B cell (primary cell): ENCODE measurements at regions not wholly inside any gene's neighbourhood (a gene's known extent, or its start where the extent isn't known, plus 50 kb on each side); places are given as distances from the start of the nearest gene placed in this dataset.

Experiments
- ATAC-seq: fragments of 200-7000 bp; cut with Tn5 transposase; one replicate; pipeline ENCODE4 v1.10.0; 2021; ENCODE audit warnings: low read depth, mild to moderate bottlenecking, moderate number of reproducible peaks, moderate library complexity
- CTCF ChIA-PET: fragments of 350-600 bp; sonication (Branson Sonifier 250); formaldehyde crosslinking; loops from one replicate; lab custom pipeline; 2021; ENCODE audit warnings: antibody characterized with exemption, inconsistent platforms; lab: Charles Lee
- POLR2A ChIA-PET: fragments of 350-600 bp; sonication (Branson Sonifier 250); formaldehyde crosslinking; loops from one replicate; lab custom pipeline; 2021; ENCODE audit warnings: antibody characterized with exemption; lab: Charles Lee
- DNase-seq: peaks from one replicate; pipeline ENCODE4 v3.0.0; 2013
- H2AFZ ChIP-seq: 2 replicates; pipeline ENCODE4 v1.6.1; 2012; ENCODE audit warnings: mild to moderate bottlenecking, low read depth, low read length; ENCODE audit not compliant: insufficient read depth, poor library complexity, severe bottlenecking
- H3K27ac ChIP-seq, 2 donors: 1 replicate in 1 of 2; 2 replicates in 1 of 2; pipeline ENCODE4 v1.5.1; 2012 to 2013; ENCODE audit warnings: low read length in 2 of 2, mild to moderate bottlenecking in 2 of 2, moderate library complexity in 1 of 2
- H3K27me3 ChIP-seq, 4 experiments: fragments of 200-600 bp in 1 of 4; sonication (generic) in 1 of 4; replicated peaks in 1 of 4; 1 replicate in 2 of 4; 2 replicates in 2 of 4; pipeline versions ENCODE4 v1.6.1 to v1.7.0; 2013 to 2016; ENCODE audit warnings: low read length in 3 of 4, mild to moderate bottlenecking in 2 of 4, mixed read lengths in 1 of 4, moderate library complexity in 1 of 4; ENCODE audit not compliant: insufficient read depth in 4 of 4, control insufficient read depth in 3 of 4; ENCODE audit errors: control extremely low read depth in 1 of 4
- H3K36me3 ChIP-seq, 2 experiments: replicated peaks in 1 of 2; 1 replicate in 1 of 2; 2 replicates in 1 of 2; pipeline versions ENCODE4 v1.6.1 to v1.7.1; 2013; ENCODE audit warnings: low read length in 1 of 2; ENCODE audit not compliant: insufficient read depth in 2 of 2, control insufficient read depth in 1 of 2; ENCODE audit errors: control extremely low read depth in 1 of 2, extremely low read depth in 1 of 2
- H3K4me1 ChIP-seq, 2 donors: fragments of 200-600 bp in 1 of 2; sonication (generic) in 1 of 2; 1 replicate in 1 of 2; 2 replicates in 1 of 2; pipeline versions ENCODE4 v1.5.1 to v1.6.1; 2013 to 2017; ENCODE audit warnings: low read length in 2 of 2; ENCODE audit not compliant: control insufficient read depth in 2 of 2, insufficient read depth in 2 of 2
- H3K4me2 ChIP-seq: replicated peaks from 2 replicates; pipeline ENCODE3; 2012; ENCODE audit warnings: mild to moderate bottlenecking, low read depth, low read length; ENCODE audit not compliant: poor library complexity, severe bottlenecking
- H3K4me3 ChIP-seq, 5 experiments: fragments of 200-600 bp in 1 of 5; sonication (generic) in 1 of 5; 1 replicate in 3 of 5; 2 replicates in 2 of 5; pipeline versions ENCODE4 v1.5.1 to v1.7.0; 2011 to 2016; ENCODE audit warnings: low read length in 4 of 5, mild to moderate bottlenecking in 4 of 5, low read depth in 2 of 5, control low read depth in 1 of 5, moderate library complexity in 1 of 5; ENCODE audit not compliant: insufficient read depth in 1 of 5; ENCODE audit errors: control extremely low read depth in 1 of 5, extremely low read depth in 1 of 5
- H3K79me2 ChIP-seq: fragments of 200-600 bp; sonication (generic); one replicate; pipeline ENCODE4 v1.6.0; 2016; ENCODE audit warnings: low read length; ENCODE audit not compliant: control insufficient read depth, insufficient read depth
- H3K9ac ChIP-seq: fragments of 200-600 bp; sonication (generic); 2 replicates; pipeline ENCODE4 v1.6.1; 2017; ENCODE audit warnings: mild to moderate bottlenecking, low read length, moderate library complexity
- H3K9me3 ChIP-seq, 3 donors: one replicate each; pipeline versions ENCODE4 v1.6.1 to v1.7.1; 2013; ENCODE audit warnings: low read length in 2 of 3; ENCODE audit not compliant: control insufficient read depth in 2 of 3, insufficient read depth in 1 of 3; ENCODE audit errors: control extremely low read depth in 1 of 3
- H4K20me1 ChIP-seq: 2 replicates; pipeline ENCODE4 v1.6.0; 2012; ENCODE audit warnings: mild to moderate bottlenecking, low read length; ENCODE audit not compliant: insufficient read depth, control insufficient read depth, poor library complexity, severe bottlenecking
- H3K27ac Mint-ChIP-seq: one replicate; pipeline ENCODE4 v1.8.0; 2021; ENCODE audit warnings: mixed read lengths
- H3K27me3 Mint-ChIP-seq: one replicate; pipeline ENCODE4 v1.8.0; 2021; ENCODE audit warnings: mixed read lengths
- H3K4me1 Mint-ChIP-seq: one replicate; pipeline ENCODE4 v1.8.0; 2021; ENCODE audit warnings: mixed read lengths
- H3K4me3 Mint-ChIP-seq: one replicate; pipeline ENCODE4 v1.8.0; 2021; ENCODE audit warnings: mixed read lengths
- H3K9me3 Mint-ChIP-seq: one replicate; pipeline ENCODE4 v1.8.0; 2022; ENCODE audit warnings: mixed read lengths; ENCODE audit not compliant: insufficient read depth
- CTCF ChIP-seq: fragments of 200-600 bp; IDR thresholded peaks from one replicate; pipeline ENCODE4 v1.8.0; 2022; ENCODE audit warnings: antibody characterized with exemption, mild to moderate bottlenecking
- EZH2 ChIP-seq: IDR thresholded peaks from 2 replicates; pipeline ENCODE4 v1.6.1; 2012; ENCODE audit warnings: borderline replicate concordance, low read depth, mild to moderate bottlenecking, moderate library complexity, low read length; ENCODE audit not compliant: insufficient read depth, poor library complexity, severe bottlenecking
- WGBS: methylation state at CpG from one replicate; pipeline ENCODE4 v1.1.5; 2013; ENCODE audit warnings: missing lambda C conversion rate; ENCODE audit not compliant: insufficient coverage; 5-methylcytosine and 5-hydroxymethylcytosine counted together
- intact Hi-C: fragments of 100-400 bp; cut with micrococcal nuclease; formaldehyde crosslinking; loops from one replicate; pipeline ENCODE4 v1.10.0; 2022

DNA sequence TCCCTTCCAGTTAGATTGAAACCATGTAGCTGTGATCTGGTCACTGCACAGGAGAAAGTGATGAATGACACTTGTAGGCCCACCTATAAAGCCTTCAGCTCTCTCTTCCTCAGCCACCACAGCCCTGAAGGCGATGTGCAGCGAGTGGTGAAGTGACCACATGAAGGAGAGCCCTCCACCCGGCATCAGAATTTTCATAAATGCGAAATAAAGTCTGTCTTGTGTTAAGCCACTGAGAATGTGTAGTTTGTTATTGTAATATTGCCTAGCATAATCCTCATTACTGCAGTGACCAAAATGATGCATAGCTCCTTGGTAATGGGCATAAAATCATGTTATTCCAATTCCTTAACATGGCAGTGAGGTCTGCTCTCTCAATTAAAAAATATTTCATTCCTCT, 122.1 kb upstream of the LYPLAL1 start:
- ChIA-PET CTCF (no interaction called here), POLR2A (no interaction called here)
- Histone ChIP-seq H3K4me3 (no peak overlapping the region), H2AFZ (no peak overlapping the region), H3K4me1 (no peaks in the 10 kb centered on the region), H3K27ac (no peak overlapping the region), H3K36me3 (no peaks in the 10 kb centered on the region), H3K27me3 (no peaks in the 10 kb centered on the region), H3K9me3 (no peaks in the 10 kb centered on the region), H3K79me2 (no peaks in the 10 kb centered on the region), H3K9ac (no peak overlapping the region), H4K20me1 (no peaks in the 10 kb centered on the region), H3K4me2 (no peak overlapping the region)
- intact Hi-C loops: no loop called here
- no peak overlapping the region for H3K27ac Mint-ChIP-seq
- WGBS: no CpG with 5 or more reads among the region's 4 CpGs
- H3K4me1 Mint-ChIP-seq: no peaks in the 10 kb centered on the region
- H3K9me3 Mint-ChIP-seq: no peaks in the 10 kb centered on the region
- DNase-seq (no peak), ATAC-seq (no peak)
- no peak overlapping the region for H3K4me3 Mint-ChIP-seq
- TF ChIP-seq CTCF (no peak), EZH2 (no peak)
- H3K27me3 Mint-ChIP-seq: no peaks in the 10 kb centered on the region

DNA sequence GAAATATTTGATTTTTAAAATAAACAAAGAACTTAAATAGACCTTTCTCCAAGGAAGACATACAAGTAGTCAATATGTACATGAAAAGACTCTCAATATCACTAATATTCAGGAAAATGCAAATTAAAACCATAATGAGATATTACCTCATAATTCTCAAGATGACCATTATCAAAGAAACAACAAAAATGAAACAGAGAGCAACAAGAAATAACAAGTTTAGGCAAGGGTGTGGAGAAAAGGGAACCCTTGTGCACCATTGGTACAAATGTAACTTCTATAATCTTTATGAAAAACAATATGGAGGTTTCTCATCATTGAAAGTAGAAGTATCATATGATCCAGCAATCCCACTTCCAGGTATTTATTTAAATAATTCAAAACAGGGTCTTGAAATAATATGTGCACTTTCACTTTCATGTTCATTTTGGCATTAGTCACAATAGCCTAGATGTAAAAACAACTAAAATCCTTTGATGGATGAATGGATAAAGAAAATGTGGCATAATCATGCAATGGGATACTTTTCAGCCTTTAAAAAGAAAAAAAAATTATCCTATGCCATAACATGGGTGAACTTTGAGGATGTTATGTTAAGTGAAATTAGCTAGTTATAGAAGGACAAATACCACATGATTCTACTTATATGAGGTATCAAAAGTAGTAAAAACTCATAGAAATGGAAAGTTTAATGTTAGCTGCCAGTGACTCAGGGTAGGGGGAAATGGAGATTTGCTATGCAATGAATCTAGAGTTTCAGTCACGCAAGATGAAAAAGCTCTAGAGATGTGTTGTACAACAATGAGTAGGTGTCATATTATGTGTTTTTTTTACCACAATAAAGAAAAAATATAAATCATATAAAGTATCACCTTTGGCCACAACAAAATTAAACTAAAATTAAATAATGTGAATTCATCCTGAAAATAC, 114.5 kb upstream of the LYPLAL1 start:
- H3K27me3 ChIP-seq: no peaks in the 10 kb centered on the region
- no peak overlapping the region for H2AFZ ChIP-seq
- Mint-ChIP-seq H3K27me3 (no peaks in the 10 kb centered on the region), H3K9me3 (peaks cover 2% of the 10 kb centered on the region), H3K4me1 (peaks cover 7% of the 10 kb centered on the region), H3K27ac (no peak overlapping the region), H3K4me3 (no peak overlapping the region)
- no peak for ATAC-seq
- H3K27ac ChIP-seq: no peak overlapping the region
- H3K9ac ChIP-seq: no peak overlapping the region
- no peak overlapping the region for H3K4me2 ChIP-seq
- H3K36me3 ChIP-seq: no peaks in the 10 kb centered on the region
- no peak overlapping the region for H3K4me3 ChIP-seq
- peaks cover 0 to 4% (median 0%) of the 10 kb centered on the region in 3 donors for H3K9me3 ChIP-seq
- CTCF ChIA-PET: no interaction called here
- POLR2A ChIA-PET: no interaction called here
- no CpG with 5 or more reads among the region's 1 CpG for WGBS
- DNase-seq: no peak
- H4K20me1 ChIP-seq: no peaks in the 10 kb centered on the region
- TF ChIP-seq CTCF (no peak), EZH2 (no peak)
- no peaks in the 10 kb centered on the region for H3K4me1 ChIP-seq
- intact Hi-C loops: no loop called here
- no peaks in the 10 kb centered on the region for H3K79me2 ChIP-seq
